ENCODE measurements at regions not wholly inside any gene's neighbourhood (a gene's known extent, or its start where the extent isn't known, plus 50 kb on each side); places are given as distances from the start of the nearest gene placed in this dataset.

GRCh38 chr11:26134053-26134452, 197.9 kb upstream of the ANO3 start:
- TF ChIP-seq POLR2A (IDR thresholded peaks at IDR 0.05; ENCODE audit: low read depth, low read length): no peak
- no peak for TF ChIP-seq POLR2AphosphoS5 (IDR thresholded peaks at IDR 0.05; ENCODE audit: low read depth, low read length)
- TF ChIP-seq TAF1 (IDR thresholded peaks at IDR 0.05; ENCODE audit: borderline replicate concordance, low read depth, low read length): no peak
